IgD-negative memory B cell (primary cell): ENCODE measurements at regions not wholly inside any gene's neighbourhood (a gene's known extent, or its start where the extent isn't known, plus 50 kb on each side); places are given as distances from the start of the nearest gene placed in this dataset.

Source experiments
- H3K27ac Mint-ChIP-seq, 3 donors: one replicate each; pipeline ENCODE4 v1.8.0; 2020 to 2022; ENCODE audit warnings: mild to moderate bottlenecking in 3 of 3, mixed read lengths in 3 of 3, moderate library complexity in 1 of 3
- H3K27me3 Mint-ChIP-seq: one replicate; pipeline ENCODE4 v1.8.0; 2021; ENCODE audit warnings: mixed read lengths
- H3K36me3 Mint-ChIP-seq: one replicate; pipeline ENCODE4 v1.8.0; 2020; ENCODE audit warnings: mild to moderate bottlenecking, mixed read lengths
- H3K4me1 Mint-ChIP-seq, 3 donors: one replicate each; pipeline ENCODE4 v1.8.0; 2020 to 2022; ENCODE audit warnings: mixed read lengths in 3 of 3, mild to moderate bottlenecking in 1 of 3
- H3K4me3 Mint-ChIP-seq, 4 donors: one replicate each; pipeline ENCODE4 v1.8.0; 2020 to 2022; ENCODE audit warnings: mild to moderate bottlenecking in 4 of 4, mixed read lengths in 4 of 4, moderate library complexity in 3 of 4
- H3K9me3 Mint-ChIP-seq, 3 donors: one replicate each; pipeline ENCODE4 v1.8.0; 2020 to 2021; ENCODE audit warnings: mixed read lengths in 3 of 3, mild to moderate bottlenecking in 1 of 3

- Mint-ChIP-seq H3K27ac (no peak overlapping the region), H3K36me3 (peaks cover 4% of the 10 kb centered on the region), H3K4me3 (no peak overlapping the region), H3K9me3 (peaks cover 0 to 4% (median 3%) of the 10 kb centered on the region in 3 donors), H3K4me1 (peaks cover 6 to 8% (median 7%) of the 10 kb centered on the region in 3 donors), H3K27me3 (peaks cover 8% of the 10 kb centered on the region)
Observed at GRCh38 chr13:33362986-33363727, 77.6 kb upstream of the STARD13 start.

- H3K27me3 Mint-ChIP-seq: peaks cover 4% of the 10 kb centered on the region
Observed at GRCh38 chr13:33364192-33364591, 78.6 kb upstream of the STARD13 start.

GRCh38 chr13:33366469-33367062 is 81.0 kb upstream of the STARD13 start:
- no peak overlapping the region for H3K27ac Mint-ChIP-seq
- H3K27me3 Mint-ChIP-seq: peaks cover 3% of the 10 kb centered on the region
- peaks cover 0 to 1% (median 0%) of the 10 kb centered on the region in 3 donors for H3K9me3 Mint-ChIP-seq
- no peak overlapping the region for H3K4me3 Mint-ChIP-seq
- H3K36me3 Mint-ChIP-seq: no peaks in the 10 kb centered on the region
- H3K4me1 Mint-ChIP-seq: peaks cover 6 to 12% (median 7%) of the 10 kb centered on the region in 3 donors

More at GRCh38 chr13:33364192-33364591, 78.6 kb upstream of the STARD13 start:
- H3K36me3 Mint-ChIP-seq: peaks cover 2% of the 10 kb centered on the region
- peaks cover 0 to 4% (median 3%) of the 10 kb centered on the region in 3 donors for H3K9me3 Mint-ChIP-seq
- H3K4me3 Mint-ChIP-seq: no peak overlapping the region
- no peak overlapping the region for H3K27ac Mint-ChIP-seq
- peaks cover 6 to 9% (median 7%) of the 10 kb centered on the region in 3 donors for H3K4me1 Mint-ChIP-seq

GRCh38 chr13:33367171-33367895 is 81.8 kb upstream of the STARD13 start:
- no peak overlapping the region for H3K4me3 Mint-ChIP-seq
- peaks cover 6 to 12% (median 7%) of the 10 kb centered on the region in 3 donors for H3K4me1 Mint-ChIP-seq
- peaks cover 3% of the 10 kb centered on the region for H3K27me3 Mint-ChIP-seq
- peaks cover 0 to 1% (median 0%) of the 10 kb centered on the region in 3 donors for H3K9me3 Mint-ChIP-seq
- no peaks in the 10 kb centered on the region for H3K36me3 Mint-ChIP-seq
- no peak overlapping the region for H3K27ac Mint-ChIP-seq

- Mint-ChIP-seq H3K4me1 (peaks cover 6 to 12% (median 7%) of the 10 kb centered on the region in 3 donors), H3K27ac (no peak overlapping the region), H3K27me3 (peaks cover 3% of the 10 kb centered on the region), H3K4me3 (peak overlapping the region in 1 of 4 donors; percentile 12), H3K36me3 (no peaks in the 10 kb centered on the region), H3K9me3 (peaks cover 0 to 1% (median 0%) of the 10 kb centered on the region in 3 donors)
Observed at GRCh38 chr13:33367926-33368325, 82.4 kb upstream of the STARD13 start.

GRCh38 chr13:33369073-33369472 is 83.5 kb upstream of the STARD13 start:
- H3K36me3 Mint-ChIP-seq: no peaks in the 10 kb centered on the region
- no peak overlapping the region for H3K27ac Mint-ChIP-seq
- no peaks in the 10 kb centered on the region for H3K9me3 Mint-ChIP-seq
- peaks cover 6 to 12% (median 7%) of the 10 kb centered on the region in 3 donors for H3K4me1 Mint-ChIP-seq
- peaks cover 3% of the 10 kb centered on the region for H3K27me3 Mint-ChIP-seq
- H3K4me3 Mint-ChIP-seq: no peak overlapping the region

GRCh38 chr13:33372251-33372919 is 86.8 kb upstream of the STARD13 start:
- Mint-ChIP-seq H3K4me3 (no peak overlapping the region), H3K27ac (no peak overlapping the region), H3K9me3 (peaks cover 3% of the 10 kb centered on the region in 3 donors), H3K4me1 (peaks cover 6 to 12% (median 7%) of the 10 kb centered on the region in 3 donors), H3K27me3 (no peaks in the 10 kb centered on the region), H3K36me3 (no peaks in the 10 kb centered on the region)

- Mint-ChIP-seq H3K4me1 (peaks cover 0 to 3% (median 0%) of the 10 kb centered on the region in 3 donors), H3K27me3 (no peaks in the 10 kb centered on the region), H3K9me3 (peaks cover 3% of the 10 kb centered on the region in 3 donors), H3K27ac (no peak overlapping the region), H3K4me3 (no peak overlapping the region), H3K36me3 (no peaks in the 10 kb centered on the region)
Observed at GRCh38 chr13:33373624-33374023, 88.1 kb upstream of the STARD13 start.

GRCh38 chr13:33375421-33375820 is 89.9 kb upstream of the STARD13 start:
- no peak overlapping the region for H3K27ac Mint-ChIP-seq
- no peaks in the 10 kb centered on the region for H3K27me3 Mint-ChIP-seq
- H3K9me3 Mint-ChIP-seq: peaks cover 3% of the 10 kb centered on the region in 3 donors
- H3K4me1 Mint-ChIP-seq: no peaks in the 10 kb centered on the region
- H3K4me3 Mint-ChIP-seq: no peak overlapping the region
- H3K36me3 Mint-ChIP-seq: no peaks in the 10 kb centered on the region

GRCh38 chr13:33376212-33376611 is 90.7 kb upstream of the STARD13 start:
- Mint-ChIP-seq H3K9me3 (peaks cover 3% of the 10 kb centered on the region in 3 donors), H3K36me3 (no peaks in the 10 kb centered on the region), H3K27me3 (no peaks in the 10 kb centered on the region), H3K4me3 (no peak overlapping the region), H3K27ac (no peak overlapping the region), H3K4me1 (no peaks in the 10 kb centered on the region)

GRCh38 chr13:33377411-33377810 is 91.9 kb upstream of the STARD13 start:
- Mint-ChIP-seq H3K4me3 (no peak overlapping the region), H3K4me1 (no peaks in the 10 kb centered on the region)

GRCh38 chr13:33377825-33378224 is 92.3 kb upstream of the STARD13 start:
- H3K4me3 Mint-ChIP-seq: no peak overlapping the region
- H3K36me3 Mint-ChIP-seq: no peaks in the 10 kb centered on the region
- no peaks in the 10 kb centered on the region for H3K4me1 Mint-ChIP-seq
- no peak overlapping the region for H3K27ac Mint-ChIP-seq
- H3K9me3 Mint-ChIP-seq: peaks cover 3% of the 10 kb centered on the region in 3 donors
- H3K27me3 Mint-ChIP-seq: no peaks in the 10 kb centered on the region

More at GRCh38 chr13:33377411-33377810, 91.9 kb upstream of the STARD13 start:
- Mint-ChIP-seq H3K27ac (no peak overlapping the region), H3K27me3 (no peaks in the 10 kb centered on the region), H3K9me3 (peaks cover 3% of the 10 kb centered on the region in 3 donors), H3K36me3 (no peaks in the 10 kb centered on the region)

- Mint-ChIP-seq H3K27ac (no peak overlapping the region), H3K4me3 (no peak overlapping the region), H3K27me3 (peaks cover 1% of the 10 kb centered on the region), H3K4me1 (no peaks in the 10 kb centered on the region), H3K9me3 (peaks cover 0 to 3% (median 3%) of the 10 kb centered on the region in 3 donors), H3K36me3 (no peaks in the 10 kb centered on the region)
Observed at GRCh38 chr13:33379608-33380007, 94.1 kb upstream of the STARD13 start.

GRCh38 chr13:33380487-33381079 is 95.0 kb upstream of the STARD13 start:
- Mint-ChIP-seq H3K27ac (no peak overlapping the region), H3K4me3 (no peak overlapping the region), H3K4me1 (no peaks in the 10 kb centered on the region), H3K36me3 (no peaks in the 10 kb centered on the region), H3K9me3 (peaks cover 0 to 3% (median 3%) of the 10 kb centered on the region in 3 donors), H3K27me3 (peaks cover 1% of the 10 kb centered on the region)
